AG04450 (cell line): ENCODE measurements at regions not wholly inside any gene's neighbourhood (a gene's known extent, or its start where the extent isn't known, plus 50 kb on each side); places are given as distances from the start of the nearest gene placed in this dataset.
A peak's percentile ranks its signal among the peaks of the same experiment; 100 is the strongest.

Source experiments
- CTCF ChIA-PET: fragments of 300-600, 350-600 bp; formaldehyde crosslinking; extraction: SDS; loops from one replicate; lab custom pipeline; 2022; ENCODE audit warnings: antibody characterized with exemption, inconsistent platforms; lab: Charles Lee
- POLR2A ChIA-PET: fragments of 350-600 bp; formaldehyde crosslinking; extraction: SDS; loops from one replicate; lab custom pipeline; 2021; ENCODE audit warnings: antibody characterized with exemption, inconsistent platforms; lab: Yijun Ruan, JAX
- DNase-seq: peaks from one replicate; pipeline ENCODE4 v3.0.0-alpha.2; 2011; ENCODE audit warnings: low read depth, low spot score
- H3K27ac ChIP-seq: one replicate; pipeline ENCODE4 v1.5.1; 2012; ENCODE audit warnings: low read depth, low read length, control low read depth
- H3K27me3 ChIP-seq: one replicate; pipeline ENCODE4 v1.6.0; 2012; ENCODE audit warnings: low read length; ENCODE audit not compliant: control insufficient read depth, insufficient read depth
- H3K4me3 ChIP-seq: 2 replicates; pipeline ENCODE4 v1.5.1; 2011; ENCODE audit warnings: mild to moderate bottlenecking, low read depth, low read length, control low read depth
- H3K9me3 ChIP-seq: 2 replicates; pipeline ENCODE4 v1.5.1; 2012; ENCODE audit warnings: low read length; ENCODE audit not compliant: control insufficient read depth, insufficient read depth
- TF ChIP-seq, protein P1 (sequence below): IDR thresholded peaks from 2 replicates; pipeline ENCODE4 v1.5.1; 2011; ENCODE audit warnings: low read depth, low read length, control low read depth, inconsistent platforms

DNA sequence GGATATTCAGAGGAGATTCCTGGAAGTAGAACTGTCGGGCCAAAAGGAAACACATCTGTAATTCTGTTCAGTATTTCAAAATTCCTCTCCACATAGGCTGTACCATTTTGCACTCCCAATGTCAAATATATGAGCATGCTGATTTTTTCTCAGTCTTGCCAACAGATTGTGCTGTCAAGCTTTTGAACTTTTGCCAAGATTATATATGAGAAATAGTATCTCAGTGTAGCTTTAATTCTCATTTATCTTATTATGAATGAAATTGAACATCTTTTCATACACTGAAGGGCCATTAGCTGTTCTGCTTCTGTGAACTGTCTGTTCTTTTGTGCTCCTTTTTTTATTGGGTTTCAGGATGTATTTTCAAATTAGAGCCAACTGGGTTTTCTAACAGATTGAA is 907.1 kb downstream of the MAT2B start:
- no peak for DNase-seq
- H3K9me3 ChIP-seq, result no peaks in the 10 kb centered on the region
- CTCF ChIA-PET, result interaction anchor here (0.5 kb wide), 1 partner anchor 60 kb away, joined by 4 read pairs; no protein-coding TSS in a partner anchor
- H3K27me3 ChIP-seq, result no peaks in the 10 kb centered on the region
- POLR2A ChIA-PET, result no interaction called here
- H3K4me3 ChIP-seq, result no peak overlapping the region
- H3K27ac ChIP-seq, result no peak overlapping the region
- TF ChIP-seq, protein P1, sequence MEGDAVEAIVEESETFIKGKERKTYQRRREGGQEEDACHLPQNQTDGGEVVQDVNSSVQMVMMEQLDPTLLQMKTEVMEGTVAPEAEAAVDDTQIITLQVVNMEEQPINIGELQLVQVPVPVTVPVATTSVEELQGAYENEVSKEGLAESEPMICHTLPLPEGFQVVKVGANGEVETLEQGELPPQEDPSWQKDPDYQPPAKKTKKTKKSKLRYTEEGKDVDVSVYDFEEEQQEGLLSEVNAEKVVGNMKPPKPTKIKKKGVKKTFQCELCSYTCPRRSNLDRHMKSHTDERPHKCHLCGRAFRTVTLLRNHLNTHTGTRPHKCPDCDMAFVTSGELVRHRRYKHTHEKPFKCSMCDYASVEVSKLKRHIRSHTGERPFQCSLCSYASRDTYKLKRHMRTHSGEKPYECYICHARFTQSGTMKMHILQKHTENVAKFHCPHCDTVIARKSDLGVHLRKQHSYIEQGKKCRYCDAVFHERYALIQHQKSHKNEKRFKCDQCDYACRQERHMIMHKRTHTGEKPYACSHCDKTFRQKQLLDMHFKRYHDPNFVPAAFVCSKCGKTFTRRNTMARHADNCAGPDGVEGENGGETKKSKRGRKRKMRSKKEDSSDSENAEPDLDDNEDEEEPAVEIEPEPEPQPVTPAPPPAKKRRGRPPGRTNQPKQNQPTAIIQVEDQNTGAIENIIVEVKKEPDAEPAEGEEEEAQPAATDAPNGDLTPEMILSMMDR, result no peak

DNA sequence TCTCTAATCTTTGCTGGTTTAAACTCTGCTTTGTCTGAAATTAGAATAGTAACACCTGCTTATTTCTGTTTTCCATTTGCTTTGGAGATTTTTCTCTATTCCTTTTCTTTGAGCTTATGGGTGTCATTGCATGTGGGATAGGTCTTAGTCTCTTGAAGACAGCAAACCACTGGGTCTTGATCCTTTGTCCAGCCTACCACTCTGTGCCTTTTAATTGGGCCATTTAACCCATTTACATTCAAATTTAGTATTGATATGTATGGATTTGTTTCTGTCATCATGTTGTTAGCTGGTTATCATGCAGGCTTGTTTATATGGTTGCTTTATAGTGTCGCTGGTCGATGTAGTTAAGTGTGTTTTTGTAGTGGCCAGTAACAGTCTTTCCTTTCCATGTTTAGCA is 914.7 kb downstream of the MAT2B start:
- H3K4me3 ChIP-seq, result no peak overlapping the region
- H3K27me3 ChIP-seq, result no peaks in the 10 kb centered on the region
- POLR2A ChIA-PET, result no interaction called here
- TF ChIP-seq, protein P1, result no peak
- CTCF ChIA-PET, result interaction anchor here (0.6 kb wide), 1 partner anchor 1209 kb away, joined by 3 read pairs; no protein-coding TSS in a partner anchor
- no peak overlapping the region for H3K27ac ChIP-seq
- no peaks in the 10 kb centered on the region for H3K9me3 ChIP-seq
- no peak for DNase-seq

DNA sequence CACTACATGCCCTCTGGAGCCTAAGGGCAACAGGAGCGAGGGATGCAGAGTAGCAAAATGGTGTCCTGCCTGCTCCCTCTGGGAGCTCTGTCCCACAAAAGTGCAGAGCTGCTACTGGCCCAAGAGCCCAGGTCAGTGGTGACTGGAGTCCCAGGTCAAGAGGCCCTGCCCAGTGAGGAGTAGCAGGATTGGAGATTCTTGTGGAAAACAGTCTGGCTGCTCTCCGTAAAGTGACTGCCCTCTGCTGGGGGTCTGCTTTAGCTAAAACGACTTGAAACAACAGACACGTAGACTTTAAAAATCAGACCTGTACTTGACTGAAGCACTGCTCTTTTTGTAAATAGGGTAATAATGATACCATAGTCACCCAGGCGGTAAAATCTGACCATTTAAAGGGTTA is 917.0 kb downstream of the MAT2B start:
- no peaks in the 10 kb centered on the region for H3K9me3 ChIP-seq
- no peak overlapping the region for H3K4me3 ChIP-seq
- TF ChIP-seq, protein P1, result peak; percentile 37; the same call in 1 of the 2 replicates
- no peak overlapping the region for H3K27ac ChIP-seq
- CTCF ChIA-PET, result interaction anchor here (0.8 to 2.0 kb wide), 2 partner anchors 82 to 410 kb away, joined by 4 read pairs; no protein-coding TSS in a partner anchor
- POLR2A ChIA-PET, result no interaction called here
- no peak for DNase-seq
- H3K27me3 ChIP-seq, result no peaks in the 10 kb centered on the region

DNA sequence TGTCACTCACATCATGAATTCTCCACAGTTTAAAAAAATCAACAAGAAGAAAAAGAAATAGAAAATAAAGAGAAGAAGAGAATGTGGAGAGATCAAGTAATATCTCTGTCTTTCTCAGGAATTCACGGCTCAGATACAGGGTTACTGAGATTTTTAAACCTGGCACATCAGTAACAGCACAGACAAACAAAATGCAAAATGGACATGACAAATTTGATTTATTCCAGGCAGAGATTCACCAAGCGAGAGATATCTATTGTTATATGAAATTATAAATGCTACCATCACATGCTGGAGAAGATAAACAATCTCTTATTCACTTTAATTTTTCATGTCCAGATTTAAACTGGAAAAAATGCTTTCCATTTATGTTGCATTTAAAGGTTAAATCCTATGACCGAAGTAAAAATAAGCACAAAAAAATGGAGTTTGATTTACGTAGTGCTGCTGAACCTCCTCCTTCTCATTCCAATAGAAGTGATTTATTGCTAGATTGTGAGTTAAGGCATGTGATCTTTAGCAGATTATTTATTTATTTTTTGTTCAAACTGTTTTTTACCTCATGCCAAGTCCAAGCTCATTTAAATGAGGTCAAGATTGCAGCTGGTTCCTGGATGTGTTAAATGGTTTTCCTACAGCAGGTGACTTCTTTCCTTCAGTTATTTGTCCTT is 926.4 kb downstream of the MAT2B start:
- ChIA-PET CTCF (no interaction called here), POLR2A (no interaction called here)
- no peak overlapping the region for H3K4me3 ChIP-seq
- DNase-seq, result no peak
- H3K9me3 ChIP-seq, result no peaks in the 10 kb centered on the region
- TF ChIP-seq, protein P1, result no peak
- no peaks in the 10 kb centered on the region for H3K27me3 ChIP-seq
- no peak overlapping the region for H3K27ac ChIP-seq

DNA sequence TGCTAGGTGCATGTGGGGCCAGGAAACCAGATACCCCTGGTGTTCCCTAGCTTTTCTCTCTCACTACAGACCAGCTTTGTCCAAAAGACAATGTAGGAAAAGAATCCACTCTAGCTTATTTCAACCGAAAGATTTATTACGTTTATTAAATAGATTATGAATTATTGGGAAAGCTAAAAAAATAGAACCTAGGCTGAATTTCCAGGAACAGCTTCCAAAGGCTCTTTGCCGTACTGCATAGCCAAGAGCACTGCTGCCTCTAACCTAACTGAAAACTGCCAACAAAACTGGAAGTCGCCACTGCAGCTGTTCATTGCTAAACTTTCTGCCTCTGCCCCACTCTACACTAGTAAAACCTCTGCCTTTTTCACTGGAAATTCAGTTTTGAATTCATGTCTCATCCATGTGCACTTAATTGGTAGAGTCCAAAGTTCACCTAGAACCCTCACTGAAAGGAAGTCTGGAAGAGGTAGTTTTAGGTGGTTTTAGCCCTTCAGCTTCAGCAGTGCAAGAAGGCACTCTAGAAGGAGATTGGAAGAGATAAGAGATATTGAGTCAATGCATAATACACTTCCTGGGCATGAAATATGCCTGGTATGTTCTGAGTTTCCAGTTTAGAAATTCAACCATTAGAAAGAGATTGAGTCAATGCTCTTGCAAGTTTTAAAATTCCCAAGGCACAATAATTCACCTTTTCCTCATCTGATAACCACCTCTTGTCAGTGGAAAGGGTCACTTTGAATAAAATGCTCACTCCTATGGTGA is 927.9 kb downstream of the MAT2B start:
- no peak overlapping the region for H3K27ac ChIP-seq
- TF ChIP-seq, protein P1, result no peak
- no peaks in the 10 kb centered on the region for H3K27me3 ChIP-seq
- no peaks in the 10 kb centered on the region for H3K9me3 ChIP-seq
- ChIA-PET CTCF (no interaction called here), POLR2A (no interaction called here)
- DNase-seq, result no peak
- no peak overlapping the region for H3K4me3 ChIP-seq
